IMR-90 (cell line): ENCODE measurements at regions not wholly inside any gene's neighbourhood (a gene's known extent, or its start where the extent isn't known, plus 50 kb on each side); places are given as distances from the start of the nearest gene placed in this dataset.
A peak's percentile ranks its signal among the peaks of the same experiment; 100 is the strongest.

Experiments
- ATAC-seq: fragments of 200-7000 bp; cut with Tn5 transposase; 2 replicates; pipeline ENCODE4 v1.9.1; 2020; ENCODE audit warnings: low read depth, mild to moderate bottlenecking, moderate library complexity
- BruUV-seq: library from RNA; stranded (reverse); fragments of 400-500 nt; replicated peaks from 2 replicates; lab custom pipeline; 2021; lab: Mats Ljungman, UMichigan
- CTCF ChIA-PET: fragments of 300-600 bp; formaldehyde crosslinking; extraction: SDS; loops from one replicate; lab custom pipeline; 2021; ENCODE audit warnings: antibody characterized with exemption; lab: Yijun Ruan, JAX
- POLR2A ChIA-PET: fragments of 300-600 bp; sonication (Branson Sonifier 250); formaldehyde crosslinking; loops from one replicate; lab custom pipeline; 2022; ENCODE audit warnings: antibody characterized with exemption; ENCODE audit not compliant: unreplicated experiment; lab: Charles Lee
- DNase-seq: peaks from one replicate; pipeline ENCODE4 v3.0.0; 2013
- H2AFZ ChIP-seq: replicated peaks from 2 replicates; pipeline ENCODE3; 2013; ENCODE audit warnings: low read length, mild to moderate bottlenecking; ENCODE audit not compliant: poor library complexity
- H2AK5ac ChIP-seq: 2 replicates; pipeline ENCODE4 v1.6.1; 2013; ENCODE audit warnings: low read depth, low read length, inconsistent platforms
- H2AK9ac ChIP-seq: replicated peaks from 2 replicates; pipeline ENCODE3; 2013; ENCODE audit warnings: mild to moderate bottlenecking, low read depth, low read length, moderate library complexity; ENCODE audit not compliant: poor library complexity
- H2BK120ac ChIP-seq: 2 replicates; pipeline ENCODE4 v1.6.1; 2013; ENCODE audit warnings: low read depth, low read length, inconsistent platforms
- H2BK15ac ChIP-seq: 3 replicates; pipeline ENCODE4 v1.6.1; 2013; ENCODE audit warnings: low read depth, low read length, inconsistent platforms
- H2BK20ac ChIP-seq: 2 replicates; pipeline ENCODE4 v1.6.1; 2013; ENCODE audit warnings: low read depth, mild to moderate bottlenecking, inconsistent platforms, low read length, moderate library complexity
- H2BK5ac ChIP-seq: 2 replicates; pipeline ENCODE4 v1.6.1; 2013; ENCODE audit warnings: mild to moderate bottlenecking, low read depth, low read length, inconsistent platforms; ENCODE audit not compliant: poor library complexity, severe bottlenecking
- H3K14ac ChIP-seq: replicated peaks from 2 replicates; pipeline ENCODE4 v1.6.1; 2013; ENCODE audit warnings: low read depth, low read length, inconsistent platforms
- H3K18ac ChIP-seq: 2 replicates; pipeline ENCODE4 v1.6.1; 2013; ENCODE audit warnings: low read depth, low read length, control low read depth
- H3K23ac ChIP-seq: 2 replicates; pipeline ENCODE4 v1.6.1; 2013; ENCODE audit warnings: low read depth, low read length, inconsistent platforms
- H3K27ac ChIP-seq: 2 replicates; pipeline ENCODE4 v1.5.1; 2013; ENCODE audit warnings: mild to moderate bottlenecking, control low read depth, low read length; ENCODE audit not compliant: insufficient read depth
- H3K27me3 ChIP-seq: 2 replicates; pipeline ENCODE4 v1.6.1; 2013; ENCODE audit warnings: low read length; ENCODE audit not compliant: control insufficient read depth, insufficient read depth
- H3K36me3 ChIP-seq: 2 replicates; pipeline ENCODE4 v1.6.1; 2013; ENCODE audit warnings: low read length, mixed read lengths; ENCODE audit not compliant: control insufficient read depth, insufficient read depth
- H3K4ac ChIP-seq: 2 replicates; pipeline ENCODE4 v1.6.1; 2013; ENCODE audit warnings: low read depth, low read length, inconsistent platforms
- H3K4me1 ChIP-seq: 2 replicates; pipeline ENCODE4 v1.6.1; 2013; ENCODE audit warnings: low read length, mixed read lengths; ENCODE audit not compliant: control insufficient read depth, insufficient read depth
- H3K4me2 ChIP-seq: 2 replicates; pipeline ENCODE4 v1.6.1; 2013; ENCODE audit warnings: low read depth, mild to moderate bottlenecking, control low read depth, low read length, moderate library complexity
- H3K4me3 ChIP-seq: 2 replicates; pipeline ENCODE4 v1.5.1; 2013; ENCODE audit warnings: low read depth, mild to moderate bottlenecking, control low read depth, low read length, moderate library complexity; ENCODE audit not compliant: insufficient read depth
- H3K56ac ChIP-seq: 2 replicates; pipeline ENCODE4 v1.6.1; 2013; ENCODE audit warnings: low read length, inconsistent platforms; ENCODE audit not compliant: insufficient read depth; ENCODE audit errors: extremely low read depth
- H3K79me1 ChIP-seq, 2 experiments: 2 replicates each; pipeline ENCODE4 v1.6.1; 2013; ENCODE audit warnings: low read length in 2 of 2, inconsistent platforms in 1 of 2, low read depth in 1 of 2
- H3K9ac ChIP-seq: 2 replicates; pipeline ENCODE4 v1.6.1; 2013; ENCODE audit warnings: low read depth, low read length, control low read depth
- H3K9me1 ChIP-seq: 2 replicates; pipeline ENCODE4 v1.6.1; 2013; ENCODE audit warnings: low read length, inconsistent platforms; ENCODE audit not compliant: insufficient read depth
- H3K9me3 ChIP-seq: 2 replicates; pipeline ENCODE4 v1.6.1; 2013; ENCODE audit warnings: low read length; ENCODE audit not compliant: control insufficient read depth, insufficient read depth
- H4K20me1 ChIP-seq: 2 replicates; pipeline ENCODE4 v1.6.1; 2013; ENCODE audit warnings: low read length, inconsistent platforms; ENCODE audit not compliant: insufficient read depth
- H4K5ac ChIP-seq: 2 replicates; pipeline ENCODE4 v1.6.1; 2013; ENCODE audit warnings: mild to moderate bottlenecking, low read depth, low read length, control low read depth
- H4K8ac ChIP-seq, 2 experiments: 2 replicates each; pipeline ENCODE4 v1.6.1; 2013; ENCODE audit warnings: low read depth in 2 of 2, low read length in 2 of 2, control low read depth in 1 of 2, inconsistent platforms in 1 of 2
- H4K91ac ChIP-seq: 2 replicates; pipeline ENCODE4 v1.6.1; 2013; ENCODE audit warnings: low read depth, low read length, inconsistent platforms; ENCODE audit not compliant: insufficient read depth
- CEBPB ChIP-seq: IDR thresholded peaks from 2 replicates; pipeline ENCODE4 v1.6.1; 2012; ENCODE audit warnings: low read depth, low read length, improper control_type of control experiment
- CHD1 ChIP-seq: IDR thresholded peaks from 2 replicates; pipeline ENCODE4 v1.6.1; 2012; ENCODE audit warnings: low read depth, low read length, improper control_type of control experiment
- RAD21 ChIP-seq: IDR thresholded peaks from 2 replicates; pipeline ENCODE4 v1.6.1; 2012; ENCODE audit warnings: low read length, improper control_type of control experiment
- WGBS, 2 experiments: methylation state at CpG; one replicate each; pipeline versions ENCODE4 v1.1.5 to v1.1.7; 2013; ENCODE audit warnings: missing lambda C conversion rate in 2 of 2; ENCODE audit not compliant: insufficient read length in 1 of 2; ENCODE audit errors: extremely low coverage in 2 of 2; 5-methylcytosine and 5-hydroxymethylcytosine counted together
- dilution Hi-C: fragments of 300-500 bp; cut with HindIII; formaldehyde crosslinking; loops from one replicate; pipeline ENCODE4 v1.14.3; 2018; ENCODE audit warnings: low sequenced_read_pairs; ENCODE audit not compliant: unreplicated experiment
- in situ Hi-C: fragments of 300-500 bp; cut with MboI; formaldehyde crosslinking; loops from 3 replicates; pipeline ENCODE4 v1.14.3; 2019; ENCODE audit warnings: low sequenced_read_pairs, inconsistent platforms, mixed read lengths
- intact Hi-C: fragments of 100-400 bp; cut with micrococcal nuclease; formaldehyde crosslinking; loops from 2 replicates; pipeline ENCODE4 v1.10.0; 2022

DNA sequence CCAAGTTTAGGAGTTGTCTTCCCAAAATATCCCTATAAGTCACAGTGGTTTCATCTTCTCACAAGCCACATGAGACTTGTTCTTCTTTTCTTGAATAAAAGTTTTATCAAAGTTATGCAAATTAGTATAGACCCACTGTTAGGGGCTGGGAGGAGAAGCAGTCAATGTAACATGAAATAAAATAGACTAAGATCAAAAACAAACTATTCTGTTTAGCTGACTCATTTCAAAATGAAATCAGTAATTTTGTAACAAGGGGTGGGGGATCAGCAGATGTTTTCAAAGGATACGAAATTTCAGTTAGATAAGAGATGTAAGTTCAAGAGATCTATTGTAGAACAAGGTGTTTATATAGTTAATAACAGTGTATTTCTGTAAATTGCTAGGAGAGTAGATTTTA, 339.6 kb upstream of the PRDM1 start:
- Histone ChIP-seq H3K23ac (no peak overlapping the region), H2AK5ac (no peak overlapping the region), H3K27ac (no peak overlapping the region), H3K27me3 (no peaks in the 10 kb centered on the region), H4K8ac (no peak overlapping the region), H3K9me3 (no peaks in the 10 kb centered on the region), H3K4me1 (peaks cover 10% of the 10 kb centered on the region), H2BK20ac (0 out of 2 replicates have a peak overlapping the region, but pooled peaks have one; percentile 1), H4K20me1 (no peaks in the 10 kb centered on the region), H3K36me3 (no peaks in the 10 kb centered on the region), H3K18ac (no peak overlapping the region), H3K56ac (no peak overlapping the region), H2BK5ac (no peak overlapping the region), H3K4me2 (no peak overlapping the region), H4K91ac (no peak overlapping the region), H3K4ac (no peak overlapping the region), H2BK120ac (no peak overlapping the region), H3K9ac (no peak overlapping the region), H3K14ac (0 out of 2 replicates have a peak overlapping the region, but pooled peaks have one; percentile 35), H3K9me1 (peaks cover 5% of the 10 kb centered on the region), H3K79me1 (no peaks in the 10 kb centered on the region), H4K5ac (no peak overlapping the region), H3K4me3 (no peak overlapping the region), H2AFZ (no peak overlapping the region), H2BK15ac (no peak overlapping the region), H2AK9ac (no peak overlapping the region)
- WGBS, 2 experiments = no CpG with 5 or more reads among the region's 1 CpG
- DNase-seq (no peak), ATAC-seq (no peak)
- no TSS peak for BruUV-seq
- CTCF ChIA-PET = no interaction called here
- POLR2A ChIA-PET = no interaction called here
- intact Hi-C loops (no loop called here), dilution Hi-C loops (no loop called here), in situ Hi-C loops (no loop called here)
- no peak for TF ChIP-seq CEBPB
- TF ChIP-seq CHD1 = no peak
- no peak for TF ChIP-seq RAD21
